Kidney (tissue), 13 donors: ENCODE measurements at regions not wholly inside any gene's neighbourhood (a gene's known extent, or its start where the extent isn't known, plus 50 kb on each side); places are given as distances from the start of the nearest gene placed in this dataset.
"Not testable (repeated sequence)": the region's sequence is repeated elsewhere in the genome, so short reads cannot be mapped to it uniquely, and the experiment has no call there.

Source experiments
- DNase-seq, 5 donors: peaks; one replicate each; pipeline ENCODE4 v3.0.0-alpha.2; 2013 to 2020
- FAIRE-seq: peaks from 2 replicates; lab custom pipeline; 2012; peaks lifted over from hg19 to GRCh38; lab: Jason Lieb, UNC
- H3K27ac ChIP-seq, 2 donors: one replicate each; pipeline ENCODE4 v1.7.0; 2013; ENCODE audit warnings: low read depth in 2 of 2, low read length in 2 of 2, inconsistent platforms in 1 of 2
- H3K27me3 ChIP-seq: one replicate; pipeline ENCODE4 v1.7.1; 2013; ENCODE audit warnings: low read length, inconsistent platforms; ENCODE audit not compliant: control insufficient read depth, insufficient read depth
- H3K36me3 ChIP-seq, 3 donors: one replicate each; pipeline versions ENCODE4 v1.7.0 to v1.7.1; 2013; ENCODE audit warnings: low read length in 3 of 3, control low read depth in 1 of 3, inconsistent platforms in 1 of 3; ENCODE audit not compliant: insufficient read depth in 3 of 3, control insufficient read depth in 2 of 3
- H3K4me1 ChIP-seq, 3 donors: one replicate each; pipeline versions ENCODE4 v1.7.0 to v1.7.1; 2013; ENCODE audit warnings: low read length in 3 of 3, inconsistent platforms in 1 of 3, low read depth in 1 of 3; ENCODE audit not compliant: control insufficient read depth in 2 of 3, insufficient read depth in 2 of 3
- H3K4me3 ChIP-seq, 3 donors: one replicate each; pipeline versions ENCODE4 v1.7.0 to v1.8.1; 2013; ENCODE audit warnings: low read length in 3 of 3, control low read depth in 1 of 3, inconsistent platforms in 1 of 3
- H3K9ac ChIP-seq, 3 donors: one replicate each; pipeline versions ENCODE4 v1.7.0 to v1.7.1; 2013; ENCODE audit warnings: low read length in 3 of 3, control low read depth in 1 of 3, inconsistent platforms in 1 of 3
- H3K9me3 ChIP-seq, 3 donors: one replicate each; pipeline versions ENCODE4 v1.7.0 to v1.7.1; 2013; ENCODE audit warnings: low read length in 3 of 3, control low read depth in 1 of 3, inconsistent platforms in 1 of 3; ENCODE audit not compliant: control insufficient read depth in 2 of 3, insufficient read depth in 1 of 3
- intact Hi-C: fragments of 100-400 bp; cut with DNase I; formaldehyde crosslinking; loops from one replicate; pipeline ENCODE4 v1.11.1; 2022
- TF ChIP-seq, protein P1 (sequence below): IDR thresholded peaks from 3 replicates; pipeline ENCODE4 v1.5.1; 2012; ENCODE audit warnings: mild to moderate bottlenecking, moderate library complexity, borderline replicate concordance; ENCODE audit not compliant: insufficient read depth; ENCODE audit errors: extremely low read depth
- donor health status: control.
- donor health status: control.
- donor health status: control.
- donor health status: control.
- donor health status: control.
- donor health status: DM: yes; HTN: yes; CAD: no.
- donor health status: Normal renal cell carcinoma (clear cell type).

DNA sequence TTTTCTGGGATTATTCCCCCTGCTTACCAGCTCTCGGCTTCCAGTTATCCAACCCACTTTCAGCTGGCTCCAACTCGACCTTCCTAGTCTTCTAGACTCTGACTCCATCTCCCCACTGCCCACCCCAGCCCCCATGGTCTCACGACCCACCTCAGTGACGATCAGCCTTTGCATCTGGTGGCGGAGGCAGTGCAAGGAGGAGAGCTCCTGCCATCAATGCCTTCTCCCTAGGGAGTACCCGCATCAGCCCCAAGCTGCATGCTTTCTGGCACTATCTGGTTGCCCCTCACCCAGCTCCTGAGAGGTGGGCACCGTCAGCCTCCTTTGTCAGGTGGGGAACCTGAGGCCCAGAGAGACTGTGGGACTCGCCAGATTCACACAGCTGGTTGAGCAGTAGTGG, 72.6 kb upstream of the RPL38 start:
- Histone ChIP-seq H3K4me3 (no peak overlapping the region), H3K27me3 (no peaks in the 10 kb centered on the region), H3K9me3 (no peaks in the 10 kb centered on the region), H3K27ac (no peak overlapping the region), H3K9ac (no peak overlapping the region), H3K4me1 (no peaks in the 10 kb centered on the region), H3K36me3 (no peaks in the 10 kb centered on the region)
- FAIRE-seq: no peak
- peak in 2 of 5 donors; percentile 18 to 43 for DNase-seq
- intact Hi-C loops: no loop called here
- TF ChIP-seq, protein P1, sequence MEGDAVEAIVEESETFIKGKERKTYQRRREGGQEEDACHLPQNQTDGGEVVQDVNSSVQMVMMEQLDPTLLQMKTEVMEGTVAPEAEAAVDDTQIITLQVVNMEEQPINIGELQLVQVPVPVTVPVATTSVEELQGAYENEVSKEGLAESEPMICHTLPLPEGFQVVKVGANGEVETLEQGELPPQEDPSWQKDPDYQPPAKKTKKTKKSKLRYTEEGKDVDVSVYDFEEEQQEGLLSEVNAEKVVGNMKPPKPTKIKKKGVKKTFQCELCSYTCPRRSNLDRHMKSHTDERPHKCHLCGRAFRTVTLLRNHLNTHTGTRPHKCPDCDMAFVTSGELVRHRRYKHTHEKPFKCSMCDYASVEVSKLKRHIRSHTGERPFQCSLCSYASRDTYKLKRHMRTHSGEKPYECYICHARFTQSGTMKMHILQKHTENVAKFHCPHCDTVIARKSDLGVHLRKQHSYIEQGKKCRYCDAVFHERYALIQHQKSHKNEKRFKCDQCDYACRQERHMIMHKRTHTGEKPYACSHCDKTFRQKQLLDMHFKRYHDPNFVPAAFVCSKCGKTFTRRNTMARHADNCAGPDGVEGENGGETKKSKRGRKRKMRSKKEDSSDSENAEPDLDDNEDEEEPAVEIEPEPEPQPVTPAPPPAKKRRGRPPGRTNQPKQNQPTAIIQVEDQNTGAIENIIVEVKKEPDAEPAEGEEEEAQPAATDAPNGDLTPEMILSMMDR: no peak

DNA sequence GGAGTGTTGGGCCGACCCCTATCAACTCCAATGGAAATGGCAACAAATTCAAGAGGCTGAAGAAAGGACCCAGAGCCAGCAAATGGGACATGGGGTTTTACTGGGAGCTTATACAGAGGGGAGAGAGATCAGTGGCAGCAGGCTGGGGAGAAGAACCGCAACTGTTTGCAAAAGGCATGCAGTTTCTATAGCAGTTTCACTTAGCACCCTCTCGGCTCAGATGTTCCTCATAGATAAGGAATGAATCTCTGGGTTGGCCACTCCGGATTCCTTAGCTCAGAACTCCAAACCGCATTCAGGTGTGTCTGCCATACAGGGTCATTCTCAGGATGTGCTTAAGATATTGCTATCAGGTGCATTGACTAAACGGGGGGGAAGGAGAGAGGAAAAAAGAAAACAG, 71.1 kb upstream of the RPL38 start:
- no peaks in the 10 kb centered on the region for H3K27me3 ChIP-seq
- H3K27ac ChIP-seq: no peak overlapping the region
- FAIRE-seq (no peak), DNase-seq (peak in 1 of 5 donors; percentile 13)
- no peak overlapping the region for H3K4me3 ChIP-seq
- no peaks in the 10 kb centered on the region for H3K4me1 ChIP-seq
- H3K36me3 ChIP-seq: no peaks in the 10 kb centered on the region
- H3K9me3 ChIP-seq: no peaks in the 10 kb centered on the region
- intact Hi-C loops: no loop called here
- TF ChIP-seq, protein P1: no peak
- H3K9ac ChIP-seq: no peak overlapping the region

DNA sequence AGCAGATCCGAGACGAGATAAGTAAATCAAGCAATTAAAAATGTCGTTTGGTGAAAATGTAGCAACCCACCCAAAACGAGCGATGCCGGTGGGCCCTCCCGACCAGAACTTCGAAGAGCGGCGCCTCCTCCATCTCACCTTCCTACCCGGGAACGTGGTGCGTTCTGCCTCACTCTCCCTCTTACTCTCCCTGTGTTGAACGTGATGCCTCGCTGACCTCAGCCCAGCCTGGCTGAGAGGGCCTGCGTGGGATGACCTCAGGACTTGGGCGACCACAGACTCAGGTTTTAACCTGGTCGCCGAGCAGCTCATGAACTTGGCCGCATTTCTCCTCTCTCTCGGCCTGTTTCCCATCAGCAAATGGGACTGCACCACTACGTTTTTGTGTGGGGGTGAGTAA, 69.7 kb upstream of the RPL38 start:
- Histone ChIP-seq H3K4me1 (no peaks in the 10 kb centered on the region), H3K36me3 (no peaks in the 10 kb centered on the region), H3K9me3 (no peaks in the 10 kb centered on the region), H3K9ac (no peak overlapping the region), H3K27me3 (no peaks in the 10 kb centered on the region), H3K27ac (no peak overlapping the region), H3K4me3 (no peak overlapping the region)
- intact Hi-C loops: no loop called here
- TF ChIP-seq, protein P1: no peak
- peak in 4 of 5 donors; percentile 22 to 43 (median 40) for DNase-seq
- FAIRE-seq: no peak

DNA sequence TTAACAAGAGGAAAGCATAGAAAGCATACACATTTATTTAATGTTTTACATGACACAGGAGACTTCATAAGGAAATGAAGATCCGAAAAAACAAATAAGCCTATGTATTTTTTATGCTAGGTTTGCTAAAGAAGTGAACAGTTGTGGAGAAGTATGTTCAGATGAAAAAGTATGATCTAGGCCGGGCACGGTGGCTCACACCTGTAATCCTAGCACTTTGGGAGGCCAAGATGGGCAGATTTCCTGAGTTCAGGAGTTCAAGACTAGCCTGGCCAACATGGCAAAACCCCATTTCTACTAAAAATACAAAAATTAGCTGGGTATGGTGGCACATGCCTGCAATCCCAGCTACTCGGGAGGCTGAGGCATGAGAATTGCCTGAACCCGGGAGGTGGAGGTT, 69.2 kb upstream of the RPL38 start:
- DNase-seq, H3K4me1 ChIP-seq, FAIRE-seq, H3K9me3 ChIP-seq, H3K27ac ChIP-seq, H3K27me3 ChIP-seq, H3K36me3 ChIP-seq, H3K9ac ChIP-seq, H3K4me3 ChIP-seq, intact Hi-C loops: not testable (repeated sequence)
